ENCODE measurements at regions not wholly inside any gene's neighbourhood (a gene's known extent, or its start where the extent isn't known, plus 50 kb on each side); places are given as distances from the start of the nearest gene placed in this dataset.
A peak's percentile ranks its signal among the peaks of the same experiment; 100 is the strongest.

DNA sequence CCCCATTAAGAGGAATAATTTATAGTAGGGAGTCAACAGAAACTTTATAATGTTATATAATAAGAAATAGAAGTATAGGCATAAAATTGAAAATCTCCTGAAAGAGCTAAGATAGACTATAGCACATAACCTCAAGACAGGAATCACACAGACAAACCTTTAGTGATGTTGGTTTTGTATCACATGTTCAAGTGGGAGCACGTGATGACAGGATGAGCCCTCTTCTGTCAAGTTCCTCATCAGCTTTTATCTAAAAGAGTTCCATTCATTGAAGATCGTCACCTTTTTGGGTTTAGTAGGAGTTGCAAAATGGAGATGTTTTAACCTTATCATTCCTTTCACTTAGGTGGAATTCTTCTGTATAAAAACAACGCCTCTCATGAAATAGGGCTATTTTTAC is 127.0 kb downstream of the MCHR2 start:
- DNase-seq (ENCODE audit: low read depth) = no peak
- H3K4me3 ChIP-seq (ENCODE audit: low read depth, low read length) = no peak overlapping the region
- TF ChIP-seq, protein P1, sequence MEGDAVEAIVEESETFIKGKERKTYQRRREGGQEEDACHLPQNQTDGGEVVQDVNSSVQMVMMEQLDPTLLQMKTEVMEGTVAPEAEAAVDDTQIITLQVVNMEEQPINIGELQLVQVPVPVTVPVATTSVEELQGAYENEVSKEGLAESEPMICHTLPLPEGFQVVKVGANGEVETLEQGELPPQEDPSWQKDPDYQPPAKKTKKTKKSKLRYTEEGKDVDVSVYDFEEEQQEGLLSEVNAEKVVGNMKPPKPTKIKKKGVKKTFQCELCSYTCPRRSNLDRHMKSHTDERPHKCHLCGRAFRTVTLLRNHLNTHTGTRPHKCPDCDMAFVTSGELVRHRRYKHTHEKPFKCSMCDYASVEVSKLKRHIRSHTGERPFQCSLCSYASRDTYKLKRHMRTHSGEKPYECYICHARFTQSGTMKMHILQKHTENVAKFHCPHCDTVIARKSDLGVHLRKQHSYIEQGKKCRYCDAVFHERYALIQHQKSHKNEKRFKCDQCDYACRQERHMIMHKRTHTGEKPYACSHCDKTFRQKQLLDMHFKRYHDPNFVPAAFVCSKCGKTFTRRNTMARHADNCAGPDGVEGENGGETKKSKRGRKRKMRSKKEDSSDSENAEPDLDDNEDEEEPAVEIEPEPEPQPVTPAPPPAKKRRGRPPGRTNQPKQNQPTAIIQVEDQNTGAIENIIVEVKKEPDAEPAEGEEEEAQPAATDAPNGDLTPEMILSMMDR (IDR thresholded peaks at IDR 0.05; ENCODE audit: insufficient read depth, low read length) = no peak

DNA sequence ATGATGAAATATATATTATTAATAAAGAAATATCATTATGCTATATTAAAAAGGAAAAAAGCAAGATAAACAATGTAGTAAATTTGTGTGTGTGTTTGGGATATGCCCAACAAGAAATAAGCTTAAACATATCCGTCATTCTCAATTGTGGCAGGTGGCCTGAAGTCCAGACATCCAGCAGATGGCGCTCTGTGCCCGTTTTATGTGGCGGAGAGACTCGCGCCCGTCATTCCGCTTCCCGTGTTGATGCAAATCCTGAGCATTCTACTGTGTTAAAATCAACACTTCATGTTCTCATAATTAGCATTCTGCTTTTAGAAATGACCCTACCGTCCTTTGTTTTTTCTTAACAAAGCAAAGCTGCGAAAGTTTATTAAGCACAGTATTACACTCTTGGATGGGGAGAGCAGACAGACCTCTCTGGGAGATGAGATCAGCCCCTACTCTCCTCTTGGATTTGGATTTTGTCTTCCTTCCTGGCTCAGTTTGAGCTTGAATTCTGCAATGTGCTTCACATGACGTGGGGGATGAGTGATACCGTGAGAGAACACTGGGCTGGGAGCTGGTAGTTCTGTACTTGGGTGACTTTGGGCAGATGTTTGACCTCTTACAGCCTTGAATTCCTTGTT is 125.8 kb downstream of the MCHR2 start:
- DNase-seq (ENCODE audit: low read depth) = peak; percentile 72
- no peak overlapping the region for H3K4me3 ChIP-seq (ENCODE audit: low read depth, low read length)
- TF ChIP-seq, protein P1 (IDR thresholded peaks at IDR 0.05; ENCODE audit: insufficient read depth, low read length) = peak; percentile 83
